Aorta (tissue), 5 donors: ENCODE measurements at regions not wholly inside any gene's neighbourhood (a gene's known extent, or its start where the extent isn't known, plus 50 kb on each side); places are given as distances from the start of the nearest gene placed in this dataset.

Experiments
- ATAC-seq: fragments of 200-7000 bp; cut with Tn5 transposase; one replicate; pipeline ENCODE4 v1.9.1; 2022; ENCODE audit warnings: moderate library complexity; ENCODE audit not compliant: low FRiP score
- DNase-seq, 2 donors: peaks; one replicate each; pipeline ENCODE4 v3.0.0-alpha.2; 2020
- H3K27ac ChIP-seq, 2 donors: one replicate each; pipeline ENCODE4 v1.5.1; 2013; ENCODE audit warnings: low read length in 2 of 2, mild to moderate bottlenecking in 2 of 2, moderate library complexity in 2 of 2, control low read depth in 1 of 2, inconsistent platforms in 1 of 2, low read depth in 1 of 2
- H3K27me3 ChIP-seq, 2 donors: one replicate each; pipeline ENCODE4 v1.6.1; 2013; ENCODE audit warnings: control low read depth in 1 of 2, low read length in 1 of 2, mild to moderate bottlenecking in 1 of 2, moderate library complexity in 1 of 2; ENCODE audit not compliant: insufficient read depth in 2 of 2, control insufficient read depth in 1 of 2
- H3K36me3 ChIP-seq, 2 donors: one replicate each; pipeline ENCODE4 v1.6.1; 2013; ENCODE audit warnings: control low read depth in 1 of 2, low read length in 1 of 2, mild to moderate bottlenecking in 1 of 2; ENCODE audit not compliant: insufficient read depth in 2 of 2, control insufficient read depth in 1 of 2
- H3K4me1 ChIP-seq, 2 donors: one replicate each; pipeline ENCODE4 v1.6.1; 2013; ENCODE audit warnings: low read length in 2 of 2, control low read depth in 1 of 2, mild to moderate bottlenecking in 1 of 2, moderate library complexity in 1 of 2; ENCODE audit not compliant: insufficient read depth in 2 of 2, control insufficient read depth in 1 of 2
- H3K4me3 ChIP-seq, 2 donors: one replicate each; pipeline ENCODE4 v1.5.1; 2013; ENCODE audit warnings: low read length in 2 of 2, control low read depth in 1 of 2, mild to moderate bottlenecking in 1 of 2
- H3K9me3 ChIP-seq: one replicate; pipeline ENCODE4 v1.6.1; 2013; ENCODE audit warnings: mild to moderate bottlenecking, low read length; ENCODE audit not compliant: control insufficient read depth
- WGBS, 2 donors: extraction: QIAGEN DNeasy Blood & Tissue Kit; methylation state at CpG; one replicate each; pipeline ENCODE4 v1.1.7; 2013; 5-methylcytosine and 5-hydroxymethylcytosine counted together
- intact Hi-C, 2 donors: fragments of 100-400 bp; cut with DNase I; formaldehyde crosslinking; loops; one replicate each; pipeline versions ENCODE4 v1.14.2 to v1.15.0; 2022
- donor health status: healthy with polysubstance abuse.
- donor health status: Bipolar disorder and iron deficiency.
- donor health status: DM: no; HTN: no; CAD: no.
- donor health status: DM: no; HTN: no; CAD: no.
- donor health status: DM: yes; HTN: yes; CAD: no.

- Histone ChIP-seq H3K27me3 (no peaks in the 10 kb centered on the region), H3K4me1 (no peaks in the 10 kb centered on the region), H3K4me3 (no peak overlapping the region), H3K9me3 (peaks cover 6% of the 10 kb centered on the region), H3K27ac (no peak overlapping the region), H3K36me3 (no peaks in the 10 kb centered on the region)
- WGBS, 2 donors: 93% methylated on average over 1 of the region's 1 CpG
- intact Hi-C loops: no loop called here
- DNase-seq (no peak), ATAC-seq (no peak)
Measured at GRCh38 chr2:120456867-120457266, 110.9 kb downstream of the INHBB start.

DNA sequence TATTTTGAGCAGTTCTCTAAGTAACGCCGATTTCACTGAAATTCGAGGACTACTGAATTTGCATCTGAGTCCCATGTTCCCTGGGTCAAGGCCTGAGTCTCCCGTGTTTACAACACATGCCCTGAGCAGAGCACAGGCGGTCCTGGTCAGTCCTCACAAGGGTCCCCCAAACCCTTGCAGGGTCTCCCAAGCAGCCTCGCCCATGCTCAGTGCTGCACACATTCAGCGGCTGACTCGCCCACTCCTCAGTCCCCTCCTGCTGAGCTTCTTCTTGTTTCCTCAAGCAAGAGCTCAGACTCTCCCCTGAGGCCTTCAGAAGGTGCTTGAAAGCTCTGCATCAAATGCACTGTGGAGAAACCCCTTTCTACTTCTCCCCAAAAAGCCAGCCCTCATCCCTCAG, 114.6 kb downstream of the INHBB start:
- Histone ChIP-seq H3K36me3 (no peaks in the 10 kb centered on the region), H3K27me3 (no peaks in the 10 kb centered on the region), H3K9me3 (peaks cover 6% of the 10 kb centered on the region), H3K4me3 (no peak overlapping the region), H3K27ac (no peak overlapping the region), H3K4me1 (no peaks in the 10 kb centered on the region)
- 95 to 97% methylated on average over 8 of the region's 8 CpGs for WGBS, 2 donors
- peak; percentile 6 to 63 for DNase-seq
- intact Hi-C loops: no loop called here
- no peak for ATAC-seq

GRCh38 chr2:120461092-120461491, 115.2 kb downstream of the INHBB start:
- Histone ChIP-seq H3K9me3 (peaks cover 6% of the 10 kb centered on the region), H3K4me3 (no peak overlapping the region), H3K27me3 (no peaks in the 10 kb centered on the region), H3K4me1 (no peaks in the 10 kb centered on the region), H3K36me3 (no peaks in the 10 kb centered on the region), H3K27ac (no peak overlapping the region)
- WGBS, 2 donors: 76% methylated on average over 5 of the region's 5 CpGs
- DNase-seq: peak in 1 of 2 donors; percentile 41
- peak; percentile 30 for ATAC-seq
- intact Hi-C loops: no loop called here

- 61 to 66% methylated on average over 14 of the region's 14 CpGs for WGBS, 2 donors
- intact Hi-C loops: no loop called here
- Histone ChIP-seq H3K4me1 (no peaks in the 10 kb centered on the region), H3K27ac (no peak overlapping the region), H3K36me3 (no peaks in the 10 kb centered on the region), H3K4me3 (no peak overlapping the region), H3K27me3 (no peaks in the 10 kb centered on the region), H3K9me3 (peaks cover 4% of the 10 kb centered on the region)
- DNase-seq: peak; percentile 13 to 20
- ATAC-seq: no peak
Measured at GRCh38 chr2:120461546-120462537, 115.9 kb downstream of the INHBB start.

DNA sequence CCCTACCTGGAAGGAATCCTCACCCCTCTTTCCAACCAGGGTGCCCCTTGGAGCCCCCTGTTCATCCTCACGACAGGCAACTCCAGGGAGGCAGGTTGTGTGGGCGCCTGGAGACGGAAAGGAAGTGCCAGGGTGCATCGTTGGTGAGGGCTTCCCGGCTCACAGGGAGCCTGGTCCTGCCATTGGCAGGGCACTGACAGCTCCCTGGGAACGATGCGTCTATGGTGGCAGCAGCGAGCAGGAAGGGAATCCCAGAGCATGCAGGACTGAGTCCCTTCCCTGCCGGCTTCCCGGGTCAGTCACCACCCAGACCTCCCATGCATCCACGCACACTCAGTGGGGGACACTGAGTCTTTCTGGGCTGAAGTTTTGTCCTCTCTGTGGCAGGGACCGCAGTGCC, 117.6 kb downstream of the INHBB start:
- WGBS, 2 donors: 47 to 61% methylated on average over 12 of the region's 12 CpGs
- no peak for ATAC-seq
- intact Hi-C loops: no loop called here
- no peaks in the 10 kb centered on the region for H3K4me1 ChIP-seq
- H3K27ac ChIP-seq: no peak overlapping the region
- no peaks in the 10 kb centered on the region for H3K36me3 ChIP-seq
- no peak overlapping the region for H3K4me3 ChIP-seq
- peak; percentile 32 for DNase-seq
- no peaks in the 10 kb centered on the region for H3K27me3 ChIP-seq
- H3K9me3 ChIP-seq: no peaks in the 10 kb centered on the region

DNA sequence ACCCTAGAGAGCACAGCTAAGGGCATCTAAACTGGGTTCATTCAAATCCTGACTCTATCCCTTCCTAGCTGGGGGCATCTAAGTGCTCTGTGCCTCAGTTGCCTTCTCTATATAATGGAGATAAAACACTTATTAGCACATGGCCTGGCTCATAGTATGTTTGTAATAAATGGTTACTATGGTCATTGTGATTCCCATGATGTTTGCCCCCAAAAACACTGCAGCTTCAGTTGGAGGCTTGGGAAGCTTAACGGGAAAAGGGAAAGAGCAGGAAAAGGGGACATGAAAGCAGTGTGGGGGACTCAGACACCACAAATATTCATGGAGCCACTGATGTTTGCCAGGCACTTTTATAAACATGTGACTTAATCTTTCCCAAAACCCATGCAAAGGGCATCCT, 118.1 kb downstream of the INHBB start:
- H3K4me3 ChIP-seq: no peak overlapping the region
- 38 to 54% methylated on average over 1 of the region's 1 CpG for WGBS, 2 donors
- ATAC-seq (no peak), DNase-seq (no peak)
- no peaks in the 10 kb centered on the region for H3K9me3 ChIP-seq
- H3K27me3 ChIP-seq: no peaks in the 10 kb centered on the region
- intact Hi-C loops: no loop called here
- H3K27ac ChIP-seq: no peak overlapping the region
- no peaks in the 10 kb centered on the region for H3K4me1 ChIP-seq
- no peaks in the 10 kb centered on the region for H3K36me3 ChIP-seq

- H3K27ac ChIP-seq: no peak overlapping the region
- H3K9me3 ChIP-seq: no peaks in the 10 kb centered on the region
- 84 to 90% methylated on average over 12 of the region's 12 CpGs for WGBS, 2 donors
- intact Hi-C loops: no loop called here
- H3K36me3 ChIP-seq: no peaks in the 10 kb centered on the region
- no peak overlapping the region for H3K4me3 ChIP-seq
- ATAC-seq (no peak), DNase-seq (peak; percentile 17 to 62)
- H3K4me1 ChIP-seq: peaks cover 0 to under 1% of the 10 kb centered on the region in 2 donors
- H3K27me3 ChIP-seq: no peaks in the 10 kb centered on the region
Measured at GRCh38 chr2:120464448-120464931, 118.6 kb downstream of the INHBB start.

GRCh38 chr2:120465012-120465700, 119.2 kb downstream of the INHBB start:
- DNase-seq (peak; percentile 26 to 47), ATAC-seq (no peak)
- no peak overlapping the region for H3K27ac ChIP-seq
- no peak overlapping the region for H3K4me3 ChIP-seq
- H3K36me3 ChIP-seq: no peaks in the 10 kb centered on the region
- 98% methylated on average over 11 of the region's 11 CpGs for WGBS, 2 donors
- H3K4me1 ChIP-seq: peaks cover 0 to 3% of the 10 kb centered on the region in 2 donors
- no peaks in the 10 kb centered on the region for H3K27me3 ChIP-seq
- intact Hi-C loops: no loop called here
- H3K9me3 ChIP-seq: no peaks in the 10 kb centered on the region
